DMS79 treated with DMSO at 0.1 percent for 48 hours (cell line): ENCODE measurements at regions not wholly inside any gene's neighbourhood (a gene's known extent, or its start where the extent isn't known, plus 50 kb on each side); places are given as distances from the start of the nearest gene placed in this dataset.
"Not testable (repeated sequence)": the region's sequence is repeated elsewhere in the genome, so short reads cannot be mapped to it uniquely, and the experiment has no call there.

ENCODE experiments used
- DNase-seq: peaks from one replicate; lab custom pipeline; 2025; lab: John Stamatoyannopoulos, UW

- DNase-seq: no peak
Observed at GRCh38 chr1:219726480-219727272, 113.8 kb upstream of the ZC3H11B start.

GRCh38 chr1:219724440-219724839 lies 111.5 kb upstream of the ZC3H11B start:
- DNase-seq: no peak

GRCh38 chr1:219717536-219717935 lies 104.6 kb upstream of the ZC3H11B start:
- DNase-seq: no peak

GRCh38 chr1:219716611-219717114 lies 103.8 kb upstream of the ZC3H11B start:
- no peak for DNase-seq

GRCh38 chr1:219713981-219714381 lies 101.1 kb upstream of the ZC3H11B start:
- DNase-seq: no peak

- no peak for DNase-seq
Observed at GRCh38 chr1:219712506-219712905, 99.6 kb upstream of the ZC3H11B start.

GRCh38 chr1:219710529-219711194 lies 97.8 kb upstream of the ZC3H11B start:
- no peak for DNase-seq

GRCh38 chr1:219708919-219709543 lies 96.1 kb upstream of the ZC3H11B start:
- DNase-seq: no peak

GRCh38 chr1:219707885-219708284 lies 95.0 kb upstream of the ZC3H11B start:
- not testable (repeated sequence) for DNase-seq

GRCh38 chr1:219704331-219704730 lies 91.4 kb upstream of the ZC3H11B start:
- DNase-seq: not testable (repeated sequence)

GRCh38 chr1:219703368-219703639 lies 90.4 kb upstream of the ZC3H11B start:
- no peak for DNase-seq

GRCh38 chr1:219701476-219701875 lies 88.6 kb upstream of the ZC3H11B start:
- no peak for DNase-seq

GRCh38 chr1:219699870-219700269 lies 87.0 kb upstream of the ZC3H11B start:
- DNase-seq: no peak

GRCh38 chr1:219697682-219698081 lies 84.8 kb upstream of the ZC3H11B start:
- DNase-seq: no peak

- DNase-seq: no peak
Observed at GRCh38 chr1:219692981-219693380, 80.1 kb upstream of the ZC3H11B start.

- no peak for DNase-seq
Observed at GRCh38 chr1:219689774-219690173, 76.9 kb upstream of the ZC3H11B start.

GRCh38 chr1:219687779-219688178 lies 74.9 kb upstream of the ZC3H11B start:
- no peak for DNase-seq

GRCh38 chr1:219686171-219686570 lies 73.3 kb upstream of the ZC3H11B start:
- DNase-seq: no peak

GRCh38 chr1:219682788-219683187 lies 69.9 kb upstream of the ZC3H11B start:
- no peak for DNase-seq

- no peak for DNase-seq
Observed at GRCh38 chr1:219681876-219682275, 69.0 kb upstream of the ZC3H11B start.

- DNase-seq: no peak
Observed at GRCh38 chr1:219676012-219676765, 63.3 kb upstream of the ZC3H11B start.

GRCh38 chr1:219670426-219671149 lies 57.7 kb upstream of the ZC3H11B start:
- no peak for DNase-seq
